NCI-H1930 (cell line): ENCODE measurements at regions not wholly inside any gene's neighbourhood (a gene's known extent, or its start where the extent isn't known, plus 50 kb on each side); places are given as distances from the start of the nearest gene placed in this dataset.
"Not testable (repeated sequence)": the region's sequence is repeated elsewhere in the genome, so short reads cannot be mapped to it uniquely, and the experiment has no call there.

Source experiments
- DNase-seq, 2 experiments: peaks; one replicate each; lab custom pipeline; 2025; lab: John Stamatoyannopoulos, UW

- DNase-seq = no peak
Observed at GRCh38 chr2:239831861-239832489, 193.2 kb downstream of the NDUFA10 start.

- DNase-seq = no peak
Observed at GRCh38 chr2:239831001-239831731, 194.0 kb downstream of the NDUFA10 start.

GRCh38 chr2:239830121-239831000, 194.8 kb downstream of the NDUFA10 start:
- no peak for DNase-seq

GRCh38 chr2:239829326-239829725, 195.8 kb downstream of the NDUFA10 start:
- DNase-seq = no peak

GRCh38 chr2:239828973-239829275, 196.2 kb downstream of the NDUFA10 start:
- not testable (repeated sequence) for DNase-seq

- no peak for DNase-seq
Observed at GRCh38 chr2:239828192-239828972, 196.8 kb downstream of the NDUFA10 start.

GRCh38 chr2:239827523-239827890, 197.6 kb downstream of the NDUFA10 start:
- no peak for DNase-seq

GRCh38 chr2:239826786-239827522, 198.2 kb downstream of the NDUFA10 start:
- DNase-seq = no peak

- no peak for DNase-seq
Observed at GRCh38 chr2:239826376-239826775, 198.8 kb downstream of the NDUFA10 start.

- no peak for DNase-seq
Observed at GRCh38 chr2:239825705-239825979, 199.5 kb downstream of the NDUFA10 start.

- DNase-seq = no peak
Observed at GRCh38 chr2:239824866-239825704, 200.1 kb downstream of the NDUFA10 start.

- peak; percentile 43 to 57 for DNase-seq
Observed at GRCh38 chr2:239824046-239824694, 201.0 kb downstream of the NDUFA10 start.

- DNase-seq = no peak
Observed at GRCh38 chr2:239822146-239822831, 202.9 kb downstream of the NDUFA10 start.

GRCh38 chr2:239821694-239822075, 203.5 kb downstream of the NDUFA10 start:
- DNase-seq = no peak

GRCh38 chr2:239820836-239821693, 204.1 kb downstream of the NDUFA10 start:
- DNase-seq = no peak

- DNase-seq = no peak
Observed at GRCh38 chr2:239819974-239820555, 205.1 kb downstream of the NDUFA10 start.

- no peak for DNase-seq
Observed at GRCh38 chr2:239819091-239819973, 205.8 kb downstream of the NDUFA10 start.
